H4 (cell line): ENCODE measurements at regions not wholly inside any gene's neighbourhood (a gene's known extent, or its start where the extent isn't known, plus 50 kb on each side); places are given as distances from the start of the nearest gene placed in this dataset.

Source experiments
- DNase-seq: peaks from one replicate; pipeline ENCODE4 v3.0.0-alpha.2; 2015; ENCODE audit warnings: low spot score

GRCh38 chr10:28962768-28963167 is 285.4 kb downstream of the BAMBI start:
- no peak for DNase-seq

- no peak for DNase-seq
These were observed 286.4 kb downstream of the BAMBI start for GRCh38 chr10:28963539-28964221.

GRCh38 chr10:28965937-28966336 is 288.6 kb downstream of the BAMBI start:
- no peak for DNase-seq

GRCh38 chr10:28967031-28967430 is 289.7 kb downstream of the BAMBI start:
- no peak for DNase-seq

- no peak for DNase-seq
These were observed 292.1 kb downstream of the BAMBI start for GRCh38 chr10:28969413-28969812.

- DNase-seq, result no peak
These were observed 292.9 kb downstream of the BAMBI start for GRCh38 chr10:28970231-28970630.

- DNase-seq, result no peak
These were observed 293.9 kb downstream of the BAMBI start for GRCh38 chr10:28971255-28971654.

GRCh38 chr10:28971764-28972163 is 294.4 kb downstream of the BAMBI start:
- no peak for DNase-seq

- DNase-seq, result no peak
These were observed 296.1 kb downstream of the BAMBI start for GRCh38 chr10:28973309-28973972.

GRCh38 chr10:28975891-28976531 is 298.7 kb downstream of the BAMBI start:
- DNase-seq, result no peak

GRCh38 chr10:28977518-28977917 is 300.2 kb downstream of the BAMBI start:
- DNase-seq, result no peak

GRCh38 chr10:28980264-28980663 is 302.9 kb downstream of the BAMBI start:
- no peak for DNase-seq

GRCh38 chr10:28981007-28981406 is 303.7 kb downstream of the BAMBI start:
- DNase-seq, result no peak

- DNase-seq, result no peak
These were observed 305.7 kb downstream of the BAMBI start for GRCh38 chr10:28982974-28983373.

GRCh38 chr10:28983799-28984198 is 305.1 kb upstream of the LYZL1 start:
- no peak for DNase-seq

- DNase-seq, result peak; percentile 87
These were observed 304.4 kb upstream of the LYZL1 start for GRCh38 chr10:28984431-28984830.

- no peak for DNase-seq
These were observed 303.6 kb upstream of the LYZL1 start for GRCh38 chr10:28985137-28985885.

- no peak for DNase-seq
These were observed 302.6 kb upstream of the LYZL1 start for GRCh38 chr10:28986117-28986792.

GRCh38 chr10:28986856-28987255 is 302.0 kb upstream of the LYZL1 start:
- DNase-seq, result no peak

GRCh38 chr10:28987555-28988320 is 301.1 kb upstream of the LYZL1 start:
- no peak for DNase-seq

- no peak for DNase-seq
These were observed 299.9 kb upstream of the LYZL1 start for GRCh38 chr10:28988980-28989379.
